GM19351 (cell line): ENCODE measurements at regions not wholly inside any gene's neighbourhood (a gene's known extent, or its start where the extent isn't known, plus 50 kb on each side); places are given as distances from the start of the nearest gene placed in this dataset.
"Not testable (repeated sequence)": the region's sequence is repeated elsewhere in the genome, so short reads cannot be mapped to it uniquely, and the experiment has no call there.

ENCODE experiments used
- ATAC-seq: cut with Tn5 transposase; IDR thresholded peaks from one replicate; pipeline ENCODE4 v1.9.1; 2021; ENCODE audit warnings: mild to moderate bottlenecking, moderate library complexity; ENCODE audit not compliant: unreplicated experiment

- no peak for ATAC-seq
These were observed 88.9 kb upstream of the ECI2 start for GRCh38 chr6:4224067-4224978.

GRCh38 chr6:4220558-4220957 is 85.2 kb upstream of the ECI2 start:
- ATAC-seq = no peak

GRCh38 chr6:4218619-4219317 is 83.4 kb upstream of the ECI2 start:
- ATAC-seq = not testable (repeated sequence)

- ATAC-seq = no peak
These were observed 77.2 kb upstream of the ECI2 start for GRCh38 chr6:4212588-4212987.

GRCh38 chr6:4210629-4211419 is 75.4 kb upstream of the ECI2 start:
- ATAC-seq = peak; percentile 94

GRCh38 chr6:4209196-4209595 is 73.8 kb upstream of the ECI2 start:
- ATAC-seq = no peak

- ATAC-seq = no peak
These were observed 72.8 kb upstream of the ECI2 start for GRCh38 chr6:4208158-4208557.

- not testable (repeated sequence) for ATAC-seq
These were observed 68.5 kb upstream of the ECI2 start for GRCh38 chr6:4203642-4204417.

- no peak for ATAC-seq
These were observed 57.3 kb upstream of the ECI2 start for GRCh38 chr6:4192627-4193026.

- ATAC-seq = no peak
These were observed 56.8 kb upstream of the ECI2 start for GRCh38 chr6:4192173-4192572.

- ATAC-seq = no peak
These were observed 55.9 kb upstream of the ECI2 start for GRCh38 chr6:4191271-4191721.

GRCh38 chr6:4189249-4189648 is 53.9 kb upstream of the ECI2 start:
- ATAC-seq = no peak

GRCh38 chr6:4188801-4189200 is 53.4 kb upstream of the ECI2 start:
- no peak for ATAC-seq

- ATAC-seq = no peak
These were observed 52.1 kb upstream of the ECI2 start for GRCh38 chr6:4187480-4187879.

- ATAC-seq = no peak
These were observed 51.0 kb upstream of the ECI2 start for GRCh38 chr6:4186385-4186784.

GRCh38 chr6:4185846-4186245 is 50.5 kb upstream of the ECI2 start:
- ATAC-seq = no peak

GRCh38 chr6:4185419-4185818 is 50.0 kb upstream of the ECI2 start:
- no peak for ATAC-seq
